ENCODE measurements at regions not wholly inside any gene's neighbourhood (a gene's known extent, or its start where the extent isn't known, plus 50 kb on each side); places are given as distances from the start of the nearest gene placed in this dataset.

- TF ChIP-seq IRF1 (CRISPR knock-in tag; IDR thresholded peaks at IDR 0.05; ENCODE audit: low read depth) (no peak), NFKB2 (CRISPR knock-in tag; IDR thresholded peaks at IDR 0.05; ENCODE audit: borderline replicate concordance) (no peak), NFIB (CRISPR knock-in tag; IDR thresholded peaks at IDR 0.05; ENCODE audit: borderline replicate concordance) (no peak), SP2 (CRISPR knock-in tag; IDR thresholded peaks at IDR 0.05) (no peak), MAX (IDR thresholded peaks at IDR 0.05) (peak; percentile 31; the same call in 1 of the 2 replicates), KAT2B (IDR thresholded peaks at IDR 0.05; ENCODE audit: borderline replicate concordance, low read depth, low read length) (no peak), MAFK (conservative IDR thresholded peaks at IDR 0.05 in 1 of 2, IDR thresholded peaks at IDR 0.05 in 1 of 2; ENCODE audit: low read length in 2 of 2) (no peak), E2F2 (CRISPR knock-in tag; IDR thresholded peaks at IDR 0.05; ENCODE audit: borderline replicate concordance) (0 out of 2 replicates have a peak, but pooled peaks have one; percentile 45), THRA (CRISPR knock-in tag; IDR thresholded peaks at IDR 0.05; ENCODE audit: borderline replicate concordance) (no peak), TCF12 (IDR thresholded peaks at IDR 0.05) (no peak), TCF12 (CRISPR knock-in tag; IDR thresholded peaks at IDR 0.05) (no peak), ZBTB25 (CRISPR knock-in tag; IDR thresholded peaks at IDR 0.05) (no peak), MIER3 (CRISPR knock-in tag; IDR thresholded peaks at IDR 0.05; ENCODE audit: borderline replicate concordance) (no peak), CENPBD1 (CRISPR knock-in tag; IDR thresholded peaks at IDR 0.05; ENCODE audit: borderline replicate concordance, low read depth) (no peak), ZSCAN30 (CRISPR knock-in tag; IDR thresholded peaks at IDR 0.05) (no peak), MIER2 (CRISPR knock-in tag; IDR thresholded peaks at IDR 0.05) (peak; percentile 51; the same call in 1 of the 2 replicates), ZNF720 (CRISPR knock-in tag; IDR thresholded peaks at IDR 0.05) (no peak), SATB2 (CRISPR knock-in tag; IDR thresholded peaks at IDR 0.05) (no peak), ESRRA (CRISPR knock-in tag; IDR thresholded peaks at IDR 0.05; ENCODE audit: low read depth) (0 out of 2 replicates have a peak, but pooled peaks have one; percentile 5), SP4 (CRISPR knock-in tag; IDR thresholded peaks at IDR 0.05) (no peak), JUN (CRISPR knock-in tag; IDR thresholded peaks at IDR 0.05) (peak; percentile 86; the same call in 1 of the 2 replicates), ZNF781 (CRISPR knock-in tag; IDR thresholded peaks at IDR 0.05; ENCODE audit: borderline replicate concordance, not compliant biosample characterization) (no peak), SNAI1 (CRISPR knock-in tag; IDR thresholded peaks at IDR 0.05; ENCODE audit: borderline replicate concordance) (no peak), HDAC2 (CRISPR knock-in tag; IDR thresholded peaks at IDR 0.05) (peak; percentile 49; the same call in 1 of the 2 replicates), ZNF251 (CRISPR knock-in tag; IDR thresholded peaks at IDR 0.05) (no peak), ZNF10 (CRISPR knock-in tag; IDR thresholded peaks at IDR 0.05; ENCODE audit: borderline replicate concordance, low read depth) (no peak)
Observed at GRCh38 chr14:94681300-94682060, 69.3 kb downstream of the SERPINA3 start (continued).

Data from HepG2 (cell line).